ENCODE measurements at regions not wholly inside any gene's neighbourhood (a gene's known extent, or its start where the extent isn't known, plus 50 kb on each side); places are given as distances from the start of the nearest gene placed in this dataset.
"Not testable (repeated sequence)": the region's sequence is repeated elsewhere in the genome, so short reads cannot be mapped to it uniquely, and the experiment has no call there.

DNA sequence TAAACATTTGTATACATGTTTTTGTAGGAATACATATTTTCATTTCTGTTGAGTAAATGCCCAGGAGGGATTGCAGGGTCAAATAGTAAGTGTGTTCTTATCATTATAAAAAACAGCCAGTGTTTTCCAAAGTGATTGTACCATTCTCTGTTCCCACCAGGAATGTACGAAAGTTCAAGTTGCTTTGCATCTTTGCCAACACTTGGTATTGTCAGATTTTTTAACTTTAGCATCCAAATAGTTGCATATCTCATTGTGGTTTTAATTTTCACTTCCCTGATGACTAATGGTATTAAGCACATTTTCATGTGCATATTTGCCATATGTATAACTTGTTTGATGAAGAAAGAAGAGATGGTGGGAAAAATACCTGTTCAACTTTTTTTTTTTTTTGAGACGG, 213.9 kb downstream of the ZNF365 start:
- DNase-seq (ENCODE audit: low read depth in 2 of 2), result no peak

GRCh38 chr10:62589689-62590088, 214.8 kb upstream of the ADO start:
- no peak for DNase-seq (ENCODE audit: low read depth in 2 of 2)

- DNase-seq (ENCODE audit: low read depth in 2 of 2), result no peak
Measured at GRCh38 chr10:62590306-62590705, 214.2 kb upstream of the ADO start.

DNA sequence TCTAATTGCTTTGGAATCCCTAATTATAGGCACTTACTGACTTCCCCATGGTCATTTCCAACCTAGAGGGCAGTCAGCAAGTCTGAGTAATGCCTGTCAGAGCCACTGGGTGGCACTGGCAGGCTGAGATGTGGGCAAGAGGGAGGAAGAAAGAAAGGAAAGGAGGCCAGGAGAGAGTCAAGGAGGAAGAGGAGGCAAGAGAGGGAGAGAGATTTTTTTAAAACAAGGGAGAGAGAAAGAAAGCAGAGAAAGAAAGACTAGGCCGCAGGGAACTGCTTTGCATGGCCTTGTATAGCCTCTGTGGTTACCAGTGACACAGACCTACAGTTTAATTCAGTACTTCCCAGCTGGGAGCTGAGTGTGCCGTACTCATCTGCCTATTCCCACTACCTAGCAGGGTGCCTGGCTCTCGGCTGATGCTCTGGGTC, 210.4 kb upstream of the ADO start:
- DNase-seq (ENCODE audit: low read depth in 2 of 2), result peak in 1 of 2 donors; percentile 28

GRCh38 chr10:62597226-62597625, 207.3 kb upstream of the ADO start:
- DNase-seq (ENCODE audit: low read depth in 2 of 2), result no peak

DNA sequence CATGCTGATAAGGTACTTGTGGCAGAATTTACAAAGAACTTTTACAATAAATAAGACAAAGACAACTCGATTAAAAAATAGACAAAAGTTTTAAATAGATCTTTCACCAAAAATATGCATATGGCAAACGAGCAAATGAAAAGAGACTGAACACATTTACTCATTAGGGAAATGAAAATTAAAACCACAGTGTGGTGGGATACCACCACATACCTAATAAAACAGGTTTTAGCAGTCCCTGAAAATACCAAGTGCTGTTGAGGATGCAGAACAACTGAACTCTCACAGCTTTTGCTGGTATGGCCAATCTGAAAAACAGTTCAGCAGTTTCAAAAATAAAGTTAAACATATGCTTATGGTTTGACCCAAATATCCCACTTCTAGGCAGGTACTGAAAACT, 205.4 kb upstream of the ADO start:
- DNase-seq (ENCODE audit: low read depth in 2 of 2), result no peak

GRCh38 chr10:62606551-62606950, 198.0 kb upstream of the ADO start:
- DNase-seq (ENCODE audit: low read depth in 2 of 2), result not testable (repeated sequence)

GRCh38 chr10:62608189-62608875, 196.2 kb upstream of the ADO start:
- DNase-seq (ENCODE audit: low read depth in 2 of 2), result not testable (repeated sequence)

- DNase-seq (ENCODE audit: low read depth in 2 of 2), result peak; percentile 69 to 73
Measured at GRCh38 chr10:62610649-62611229, 193.8 kb upstream of the ADO start.

DNA sequence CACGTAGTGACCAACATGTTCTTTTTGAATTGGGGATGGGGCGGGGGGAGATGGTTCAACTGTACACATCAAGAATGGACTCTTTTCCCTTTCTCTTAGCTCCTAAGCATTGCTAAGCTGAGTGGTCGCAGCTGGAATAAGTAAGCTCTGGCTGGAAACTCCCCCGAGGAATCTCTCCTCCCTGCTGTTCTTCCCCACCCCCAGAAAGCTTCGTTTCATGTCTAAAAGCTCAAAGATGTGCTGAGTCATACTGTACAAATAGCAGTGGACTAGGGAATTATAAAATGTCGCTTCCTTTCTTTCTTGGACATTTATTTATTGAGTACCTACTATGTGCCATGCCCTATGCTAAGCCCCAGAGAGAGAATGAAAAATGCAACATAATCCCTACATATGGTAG, 191.1 kb upstream of the ADO start:
- DNase-seq (ENCODE audit: low read depth in 2 of 2), result no peak

GRCh38 chr10:62613859-62614258, 190.7 kb upstream of the ADO start:
- no peak for DNase-seq (ENCODE audit: low read depth in 2 of 2)

DNA sequence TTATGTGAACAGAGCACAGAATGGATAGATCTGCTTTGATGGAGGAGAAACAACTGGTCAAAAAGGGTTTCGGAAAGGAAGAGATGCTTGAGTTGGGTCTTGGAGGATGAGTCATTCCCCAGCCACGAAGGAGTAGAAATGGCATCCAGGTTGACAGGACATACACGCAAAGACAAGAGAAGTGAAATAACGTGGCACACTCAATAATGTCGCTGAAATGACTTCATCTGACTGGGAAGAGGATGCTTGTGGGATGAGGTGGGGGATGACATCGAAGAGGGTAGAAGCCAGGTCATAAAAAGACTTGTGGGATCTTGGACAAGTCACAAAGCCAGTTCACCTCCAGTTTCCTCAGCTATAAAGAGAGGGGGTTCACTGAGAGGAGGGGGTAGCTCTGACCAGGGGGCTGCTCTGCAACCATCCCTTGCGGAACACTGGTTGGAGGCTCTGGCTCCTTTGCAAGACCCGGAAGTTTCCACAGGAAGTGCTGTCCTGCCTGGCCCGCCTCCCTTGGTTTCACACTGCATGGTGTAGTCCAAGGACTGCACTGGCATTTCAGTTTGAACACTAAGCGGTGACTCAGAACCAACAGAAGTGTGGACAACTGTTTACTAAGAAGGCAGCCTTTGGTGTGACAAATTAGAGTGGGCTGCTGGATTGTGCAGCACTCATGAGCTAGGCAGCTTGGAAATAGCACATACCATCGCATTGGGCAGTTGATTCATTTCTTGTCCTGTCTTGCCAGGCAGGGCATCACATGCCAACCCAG, 189.9 kb upstream of the ADO start:
- peak in 1 of 2 donors; percentile 27 for DNase-seq (ENCODE audit: low read depth in 2 of 2)

- DNase-seq (ENCODE audit: low read depth in 2 of 2), result no peak
Measured at GRCh38 chr10:62616885-62617590, 187.5 kb upstream of the ADO start.

- DNase-seq (ENCODE audit: low read depth in 2 of 2), result no peak
Measured at GRCh38 chr10:62617652-62618051, 186.9 kb upstream of the ADO start.

DNA sequence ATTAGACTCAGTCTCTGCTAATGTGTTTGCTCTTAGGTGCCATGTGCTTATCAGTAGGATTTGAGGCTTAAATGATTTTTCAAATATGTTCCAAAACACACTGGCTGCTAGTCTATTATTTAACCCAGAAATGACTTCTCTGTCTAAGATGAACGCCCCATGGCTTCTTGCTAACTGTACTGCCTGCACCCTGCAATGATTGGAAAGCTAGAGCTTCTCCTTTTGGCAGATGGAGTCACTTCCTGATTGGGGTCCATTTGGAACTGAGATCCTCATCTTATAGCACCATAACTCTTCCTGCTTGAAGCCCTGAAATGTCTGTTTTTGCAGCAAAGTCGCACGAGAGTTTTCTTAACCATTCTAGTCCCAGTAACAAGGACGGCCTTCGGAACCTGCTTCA, 186.5 kb upstream of the ADO start:
- no peak for DNase-seq (ENCODE audit: low read depth in 2 of 2)

GRCh38 chr10:62618576-62619412, 185.7 kb upstream of the ADO start:
- DNase-seq (ENCODE audit: low read depth in 2 of 2), result no peak

- no peak for DNase-seq (ENCODE audit: low read depth in 2 of 2)
Measured at GRCh38 chr10:62619413-62619738, 185.1 kb upstream of the ADO start.

- DNase-seq (ENCODE audit: low read depth in 2 of 2), result no peak
Measured at GRCh38 chr10:62620491-62620890, 184.0 kb upstream of the ADO start.

GRCh38 chr10:62623223-62623622, 181.3 kb upstream of the ADO start:
- DNase-seq (ENCODE audit: low read depth in 2 of 2), result no peak

DNA sequence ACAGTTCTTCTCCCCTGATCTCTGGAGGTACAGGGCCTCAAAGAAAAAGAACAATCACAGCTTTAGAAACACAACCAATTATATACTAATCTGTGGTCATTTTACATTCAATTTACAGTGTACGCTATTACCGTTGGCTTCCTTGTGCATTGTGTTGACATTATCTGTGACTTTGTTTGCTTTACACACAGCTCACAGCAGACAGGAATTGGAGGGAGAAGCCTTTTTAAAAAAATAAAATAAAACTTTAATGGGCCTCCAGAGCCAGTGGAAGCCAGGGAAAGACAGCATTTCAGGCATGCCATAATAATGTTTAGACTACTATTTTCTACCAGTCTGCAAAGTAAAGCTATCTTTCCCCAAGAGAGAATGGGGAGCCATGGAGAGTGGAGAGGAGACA, 179.0 kb upstream of the ADO start:
- DNase-seq (ENCODE audit: low read depth in 2 of 2), result no peak

- DNase-seq (ENCODE audit: low read depth in 2 of 2), result no peak
Measured at GRCh38 chr10:62626079-62626478, 178.4 kb upstream of the ADO start.

- DNase-seq (ENCODE audit: low read depth in 2 of 2), result no peak
Measured at GRCh38 chr10:62626817-62627216, 177.7 kb upstream of the ADO start.

Measured in stimulated activated CD8-positive, alpha-beta memory T cell treated with anti-CD3 and anti-CD28 coated beads, Interleukin-7, amount 100 ng/mL, for 4 hours (primary cell).